ENCODE measurements at regions not wholly inside any gene's neighbourhood (a gene's known extent, or its start where the extent isn't known, plus 50 kb on each side); places are given as distances from the start of the nearest gene placed in this dataset.

DNA sequence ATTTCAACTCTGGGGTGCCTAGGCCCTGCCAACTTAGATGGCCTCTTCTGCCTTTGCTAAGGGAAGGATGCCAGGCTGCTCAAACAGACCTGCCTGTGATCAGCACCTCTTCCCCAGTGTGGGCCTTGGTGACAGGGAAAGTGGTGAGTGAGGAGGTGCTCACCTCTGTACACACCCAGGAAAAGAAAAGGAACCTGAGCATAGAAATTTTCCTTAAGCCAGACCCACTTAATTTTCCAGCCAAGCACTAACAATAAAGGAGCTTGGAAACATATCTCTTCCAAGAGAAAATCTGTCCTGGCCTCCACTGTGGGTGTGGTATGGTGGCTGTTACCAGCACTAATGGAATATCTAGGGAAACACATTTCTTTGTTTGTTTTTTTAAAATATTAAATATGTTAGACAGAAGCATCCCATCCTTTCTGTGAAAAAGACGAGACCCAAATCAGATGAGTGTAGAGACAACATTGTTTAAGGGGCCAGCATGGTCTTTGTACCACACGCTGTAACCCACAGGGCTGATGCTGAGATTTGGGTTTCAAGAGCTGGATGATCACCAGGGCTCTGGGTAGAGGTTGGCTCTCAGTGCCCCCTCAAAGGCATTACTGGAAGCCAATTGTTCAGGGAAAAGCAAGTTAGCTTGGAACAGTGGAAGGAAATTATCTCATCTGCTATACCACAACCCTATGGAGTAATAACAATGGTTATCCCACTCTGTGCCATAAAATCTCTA is 472.2 kb downstream of the INSC start:
- H3K9me3 ChIP-seq (replicated peaks in 1 of 2; ENCODE audit: control insufficient read depth in 1 of 2, insufficient read depth in 1 of 2, low read length in 2 of 2) = no peaks in the 10 kb centered on the region
- no peak overlapping the region for H3K27ac ChIP-seq (ENCODE audit: low read depth in 1 of 2, low read length in 2 of 2)
- peaks cover 2 to 16% (median 6%) of the 10 kb centered on the region in 7 donors for H3K9me3 Mint-ChIP-seq
- no peak overlapping the region for H3K4me2 ChIP-seq (replicated peaks; ENCODE audit: extremely low read depth, low read length, poor library complexity, severe bottlenecking)
- H3K9ac ChIP-seq (ENCODE audit: insufficient read depth, low read length, poor library complexity, severe bottlenecking) = no peak overlapping the region
- intact Hi-C loops (cut with micrococcal nuclease) = no loop called here
- H4K20me1 ChIP-seq (ENCODE audit: insufficient read depth, low read length) = no peaks in the 10 kb centered on the region
- no peak overlapping the region for H3K4me3 ChIP-seq (replicated peaks in 1 of 3; ENCODE audit: low read depth in 2 of 3, low read length in 3 of 3)
- no peaks in the 10 kb centered on the region for H3K79me2 ChIP-seq (ENCODE audit: insufficient read depth, low read length)
- no peaks in the 10 kb centered on the region for H3K36me3 Mint-ChIP-seq
- H3K4me1 ChIP-seq (ENCODE audit: control insufficient read depth in 1 of 2, insufficient read depth in 2 of 2, low read length in 2 of 2) = no peaks in the 10 kb centered on the region
- WGBS (ENCODE audit: insufficient coverage) = 100% methylated on average over 2 of the region's 2 CpGs
- peaks cover 0 to 7% (median 3%) of the 10 kb centered on the region in 3 donors for H3K27me3 Mint-ChIP-seq (ENCODE audit: low read depth in 3 of 3)
- H3K4me1 Mint-ChIP-seq = peaks cover 1% of the 10 kb centered on the region
- no peak for DNase-seq
- TF ChIP-seq, protein P1, sequence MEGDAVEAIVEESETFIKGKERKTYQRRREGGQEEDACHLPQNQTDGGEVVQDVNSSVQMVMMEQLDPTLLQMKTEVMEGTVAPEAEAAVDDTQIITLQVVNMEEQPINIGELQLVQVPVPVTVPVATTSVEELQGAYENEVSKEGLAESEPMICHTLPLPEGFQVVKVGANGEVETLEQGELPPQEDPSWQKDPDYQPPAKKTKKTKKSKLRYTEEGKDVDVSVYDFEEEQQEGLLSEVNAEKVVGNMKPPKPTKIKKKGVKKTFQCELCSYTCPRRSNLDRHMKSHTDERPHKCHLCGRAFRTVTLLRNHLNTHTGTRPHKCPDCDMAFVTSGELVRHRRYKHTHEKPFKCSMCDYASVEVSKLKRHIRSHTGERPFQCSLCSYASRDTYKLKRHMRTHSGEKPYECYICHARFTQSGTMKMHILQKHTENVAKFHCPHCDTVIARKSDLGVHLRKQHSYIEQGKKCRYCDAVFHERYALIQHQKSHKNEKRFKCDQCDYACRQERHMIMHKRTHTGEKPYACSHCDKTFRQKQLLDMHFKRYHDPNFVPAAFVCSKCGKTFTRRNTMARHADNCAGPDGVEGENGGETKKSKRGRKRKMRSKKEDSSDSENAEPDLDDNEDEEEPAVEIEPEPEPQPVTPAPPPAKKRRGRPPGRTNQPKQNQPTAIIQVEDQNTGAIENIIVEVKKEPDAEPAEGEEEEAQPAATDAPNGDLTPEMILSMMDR (IDR thresholded peaks at IDR 0.05) = no peak
- H3K27ac Mint-ChIP-seq = peak overlapping the region in 1 of 7 donors; percentile 56
- no peak overlapping the region for H3K4me3 Mint-ChIP-seq
- H3K36me3 ChIP-seq (replicated peaks in 1 of 2; ENCODE audit: control insufficient read depth in 1 of 2, insufficient read depth in 2 of 2, low read length in 2 of 2) = no peaks in the 10 kb centered on the region
- no peak overlapping the region for H2AFZ ChIP-seq (ENCODE audit: insufficient read depth, low read depth, low read length, poor library complexity, severe bottlenecking)
- H3K27me3 ChIP-seq (ENCODE audit: control insufficient read depth in 2 of 2, insufficient read depth in 2 of 2, low read length in 2 of 2) = no peaks in the 10 kb centered on the region

DNA sequence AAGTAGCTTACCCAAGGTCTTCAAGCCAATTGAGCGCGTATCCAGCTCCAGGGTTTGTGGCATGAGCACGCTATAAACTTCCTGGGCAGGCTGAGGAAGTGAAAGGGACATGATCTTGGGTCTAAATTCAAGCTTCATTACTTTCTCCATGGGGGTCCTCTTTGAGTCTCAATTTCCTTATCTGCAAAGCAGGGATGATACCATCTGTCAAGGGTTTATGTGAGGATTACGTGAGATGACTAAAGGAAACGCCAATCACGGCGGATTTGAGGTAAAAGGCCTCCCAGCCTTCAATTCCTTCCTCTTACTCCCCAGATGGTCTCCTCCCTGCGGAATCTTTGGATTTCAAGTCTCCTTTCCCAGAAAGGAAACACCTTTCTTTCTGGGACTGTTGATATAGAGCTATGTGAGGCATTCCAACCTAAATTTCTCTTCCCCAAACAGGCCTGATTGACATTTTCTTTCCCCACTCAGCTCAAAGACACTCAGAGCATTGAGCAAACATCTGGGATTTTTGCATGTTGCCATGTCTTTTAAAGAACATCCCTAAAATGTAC is 474.4 kb downstream of the INSC start:
- Histone ChIP-seq H2AFZ (ENCODE audit: insufficient read depth, low read depth, low read length, poor library complexity, severe bottlenecking) (no peak overlapping the region), H3K27ac (ENCODE audit: low read depth in 1 of 2, low read length in 2 of 2) (no peak overlapping the region), H3K27me3 (ENCODE audit: control insufficient read depth in 2 of 2, insufficient read depth in 2 of 2, low read length in 2 of 2) (no peaks in the 10 kb centered on the region), H3K4me3 (replicated peaks in 1 of 3; ENCODE audit: low read depth in 2 of 3, low read length in 3 of 3) (no peak overlapping the region), H3K9me3 (replicated peaks in 1 of 2; ENCODE audit: control insufficient read depth in 1 of 2, insufficient read depth in 1 of 2, low read length in 2 of 2) (no peaks in the 10 kb centered on the region), H4K20me1 (ENCODE audit: insufficient read depth, low read length) (no peaks in the 10 kb centered on the region), H3K79me2 (ENCODE audit: insufficient read depth, low read length) (no peaks in the 10 kb centered on the region), H3K4me2 (replicated peaks; ENCODE audit: extremely low read depth, low read length, poor library complexity, severe bottlenecking) (no peak overlapping the region), H3K36me3 (replicated peaks in 1 of 2; ENCODE audit: control insufficient read depth in 1 of 2, insufficient read depth in 2 of 2, low read length in 2 of 2) (no peaks in the 10 kb centered on the region), H3K4me1 (ENCODE audit: control insufficient read depth in 1 of 2, insufficient read depth in 2 of 2, low read length in 2 of 2) (no peaks in the 10 kb centered on the region), H3K9ac (ENCODE audit: insufficient read depth, low read length, poor library complexity, severe bottlenecking) (no peak overlapping the region)
- H3K4me3 Mint-ChIP-seq = no peak overlapping the region
- intact Hi-C loops (cut with micrococcal nuclease) = no loop called here
- 67% methylated on average over 1 of the region's 8 CpGs for WGBS (ENCODE audit: insufficient coverage)
- no peaks in the 10 kb centered on the region for H3K36me3 Mint-ChIP-seq
- H3K27me3 Mint-ChIP-seq (ENCODE audit: low read depth in 3 of 3) = peaks cover 0 to 6% (median 5%) of the 10 kb centered on the region in 3 donors
- TF ChIP-seq, protein P1 (IDR thresholded peaks at IDR 0.05) = no peak
- H3K4me1 Mint-ChIP-seq = no peaks in the 10 kb centered on the region
- no peak overlapping the region for H3K27ac Mint-ChIP-seq
- no peak for DNase-seq
- peaks cover 0 to 11% (median 5%) of the 10 kb centered on the region in 7 donors for H3K9me3 Mint-ChIP-seq
